H9 (cell line): ENCODE measurements at regions not wholly inside any gene's neighbourhood (a gene's known extent, or its start where the extent isn't known, plus 50 kb on each side); places are given as distances from the start of the nearest gene placed in this dataset.

Source experiments
- DNase-seq: peaks from one replicate; pipeline ENCODE4 v3.0.0-alpha.2; 2017
- H2AFZ ChIP-seq: one replicate; pipeline ENCODE4 v1.6.1; 2013; ENCODE audit warnings: mild to moderate bottlenecking, low read length, control low read depth, moderate library complexity
- H2AK5ac ChIP-seq: 2 replicates; pipeline ENCODE4 v1.6.1; 2013; ENCODE audit warnings: low read length, control low read depth, mixed read lengths; ENCODE audit not compliant: insufficient read length
- H2BK120ac ChIP-seq: one replicate; pipeline ENCODE4 v1.6.1; 2013; ENCODE audit warnings: low read depth, mild to moderate bottlenecking, low read length, control low read depth, inconsistent platforms; ENCODE audit not compliant: poor library complexity, severe bottlenecking
- H2BK12ac ChIP-seq: 2 replicates; pipeline ENCODE4 v1.6.1; 2013; ENCODE audit warnings: low read length, control low read depth, mixed read lengths, low read depth; ENCODE audit not compliant: insufficient read length
- H2BK15ac ChIP-seq: 2 replicates; pipeline ENCODE4 v1.6.1; 2013; ENCODE audit warnings: low read depth, low read length, control low read depth
- H2BK20ac ChIP-seq: one replicate; pipeline ENCODE4 v1.6.1; 2013; ENCODE audit warnings: low read depth, mild to moderate bottlenecking, low read length, control low read depth, inconsistent platforms; ENCODE audit not compliant: poor library complexity, severe bottlenecking
- H2BK5ac ChIP-seq: 2 replicates; pipeline ENCODE4 v1.6.1; 2013; ENCODE audit warnings: low read length, control low read depth, mixed read lengths; ENCODE audit not compliant: insufficient read length
- H3K14ac ChIP-seq: 2 replicates; pipeline ENCODE4 v1.6.1; 2013; ENCODE audit warnings: low read length, control low read depth; ENCODE audit not compliant: insufficient read depth
- H3K18ac ChIP-seq: 2 replicates; pipeline ENCODE4 v1.6.1; 2013; ENCODE audit warnings: low read depth, mild to moderate bottlenecking, mixed read lengths, low read length, control low read depth; ENCODE audit not compliant: insufficient read length
- H3K23ac ChIP-seq: 2 replicates; pipeline ENCODE4 v1.6.1; 2013; ENCODE audit warnings: low read length, control low read depth, mixed read lengths, low read depth; ENCODE audit not compliant: insufficient read length
- H3K23me2 ChIP-seq: 2 replicates; pipeline ENCODE4 v1.6.1; 2013; ENCODE audit warnings: low read depth, mild to moderate bottlenecking, mixed read lengths, low read length, control low read depth; ENCODE audit not compliant: insufficient read length, poor library complexity, severe bottlenecking
- H3K27ac ChIP-seq: 2 replicates; pipeline ENCODE4 v1.5.1; 2013; ENCODE audit warnings: low read length, control low read depth, mixed read lengths, low read depth; ENCODE audit not compliant: insufficient read length
- H3K27me3 ChIP-seq: 2 replicates; pipeline ENCODE4 v1.6.1; 2013; ENCODE audit warnings: low read length, control low read depth, inconsistent platforms; ENCODE audit not compliant: insufficient read depth
- H3K4ac ChIP-seq: 2 replicates; pipeline ENCODE4 v1.6.1; 2013; ENCODE audit warnings: low read depth, mild to moderate bottlenecking, control low read depth, inconsistent platforms, low read length, moderate library complexity
- H3K4me1 ChIP-seq: 2 replicates; pipeline ENCODE4 v1.6.1; 2013; ENCODE audit warnings: low read length, control low read depth, inconsistent platforms; ENCODE audit not compliant: insufficient read depth
- H3K4me2 ChIP-seq: 2 replicates; pipeline ENCODE4 v1.6.1; 2013; ENCODE audit warnings: low read length, control low read depth, mixed read lengths; ENCODE audit not compliant: insufficient read length, insufficient read depth
- H3K56ac ChIP-seq: 2 replicates; pipeline ENCODE4 v1.6.1; 2013; ENCODE audit warnings: low read depth, mild to moderate bottlenecking, mixed read lengths, low read length, control low read depth; ENCODE audit not compliant: insufficient read length
- H3K79me1 ChIP-seq: 2 replicates; pipeline ENCODE4 v1.6.1; 2013; ENCODE audit warnings: low read depth, mild to moderate bottlenecking, moderate library complexity, low read length, control low read depth, inconsistent platforms; ENCODE audit not compliant: insufficient read depth, poor library complexity, severe bottlenecking
- H3K79me2 ChIP-seq: 2 replicates; pipeline ENCODE4 v1.6.1; 2013; ENCODE audit warnings: low read length, control low read depth, inconsistent platforms; ENCODE audit not compliant: insufficient read depth
- H3K9ac ChIP-seq: 2 replicates; pipeline ENCODE4 v1.6.1; 2013; ENCODE audit warnings: low read length, control low read depth, mixed read lengths; ENCODE audit not compliant: insufficient read length; ENCODE audit errors: extremely low read depth
- H3K9me3 ChIP-seq: one replicate; pipeline ENCODE4 v1.6.1; 2013; ENCODE audit warnings: low read depth, low read length, inconsistent platforms; ENCODE audit not compliant: control insufficient read depth
- H3T11ph ChIP-seq: one replicate; pipeline ENCODE4 v1.6.1; 2013; ENCODE audit warnings: mild to moderate bottlenecking, low read length, control low read depth, inconsistent platforms
- H4K20me1 ChIP-seq: one replicate; pipeline ENCODE4 v1.6.1; 2013; ENCODE audit not compliant: control insufficient read depth, insufficient read length, insufficient read depth
- H4K5ac ChIP-seq: 2 replicates; pipeline ENCODE4 v1.6.1; 2013; ENCODE audit warnings: low read depth, mild to moderate bottlenecking, mixed read lengths, low read length, control low read depth; ENCODE audit not compliant: insufficient read length
- H4K8ac ChIP-seq: replicated peaks from 2 replicates; pipeline ENCODE4 v1.6.1; 2013; ENCODE audit warnings: low read length, control low read depth, mixed read lengths, low read depth; ENCODE audit not compliant: insufficient read length
- H4K91ac ChIP-seq: 2 replicates; pipeline ENCODE4 v1.6.1; 2013; ENCODE audit warnings: low read depth, mild to moderate bottlenecking, moderate library complexity, mixed read lengths, low read length, control low read depth; ENCODE audit not compliant: insufficient read length
- H3K27ac Mint-ChIP-seq, 3 experiments: 2 replicates in 2 of 3; 3 replicates in 1 of 3; pipeline ENCODE4 v1.8.0; 2020 to 2021; ENCODE audit warnings: mixed read lengths in 3 of 3, mild to moderate bottlenecking in 1 of 3, moderate library complexity in 1 of 3
- H3K27me3 Mint-ChIP-seq: 2 replicates; pipeline ENCODE4 v1.8.0; 2021; ENCODE audit warnings: low read depth, mild to moderate bottlenecking, moderate library complexity, mixed read lengths
- H3K36me3 Mint-ChIP-seq, 3 experiments: 2 replicates in 2 of 3; 3 replicates in 1 of 3; pipeline ENCODE4 v1.8.0; 2020 to 2021; ENCODE audit warnings: low read depth in 3 of 3, mixed read lengths in 3 of 3; ENCODE audit not compliant: insufficient read depth in 1 of 3
- H3K4me1 Mint-ChIP-seq, 2 experiments: 2 replicates each; pipeline ENCODE4 v1.8.0; 2020; ENCODE audit warnings: mixed read lengths in 2 of 2
- H3K4me3 Mint-ChIP-seq, 2 experiments: 2 replicates in 1 of 2; 3 replicates in 1 of 2; pipeline ENCODE4 v1.8.0; 2020 to 2021; ENCODE audit warnings: mild to moderate bottlenecking in 2 of 2, mixed read lengths in 2 of 2, moderate library complexity in 1 of 2
- H3K9me3 Mint-ChIP-seq, 2 experiments: 2 replicates in 1 of 2; 3 replicates in 1 of 2; pipeline ENCODE4 v1.8.0; 2020; ENCODE audit warnings: mild to moderate bottlenecking in 2 of 2, mixed read lengths in 2 of 2, moderate library complexity in 1 of 2
- WGBS: extraction: QIAGEN DNeasy Blood & Tissue Kit; methylation state at CpG from one replicate; pipeline ENCODE4 v1.1.7; 2013; ENCODE audit warnings: missing lambda C conversion rate, low lambda C conversion rate, mixed read lengths; ENCODE audit not compliant: insufficient read length; ENCODE audit errors: extremely low coverage; 5-methylcytosine and 5-hydroxymethylcytosine counted together
- TF ChIP-seq, protein P1 (sequence below): fragments of 200-600 bp; sonication (generic); conservative IDR thresholded peaks from 3 replicates; pipeline ENCODE4 v1.8.0; 2021; ENCODE audit warnings: antibody characterized with exemption, mild to moderate bottlenecking

- Histone ChIP-seq H2AFZ (no peak overlapping the region), H3K27ac (no peak overlapping the region), H4K5ac (no peak overlapping the region), H3K56ac (no peak overlapping the region), H2BK12ac (no peak overlapping the region), H3K23ac (no peak overlapping the region), H3K27me3 (no peaks in the 10 kb centered on the region), H4K91ac (no peak overlapping the region), H3K4ac (no peak overlapping the region), H2BK5ac (no peak overlapping the region), H4K20me1 (no peaks in the 10 kb centered on the region), H3K18ac (no peak overlapping the region), H3T11ph (no peak overlapping the region), H4K8ac (no peak overlapping the region), H3K4me1 (0 out of 2 replicates have a peak, but pooled peaks cover 3% of the 10 kb centered on the region), H3K79me1 (no peaks in the 10 kb centered on the region), H3K9ac (no peak overlapping the region), H3K23me2 (no peaks in the 10 kb centered on the region), H3K4me2 (no peak overlapping the region), H2BK20ac (no peak overlapping the region), H2BK15ac (no peak overlapping the region), H2BK120ac (no peak overlapping the region), H2AK5ac (no peak overlapping the region), H3K14ac (no peak overlapping the region), H3K9me3 (no peaks in the 10 kb centered on the region), H3K79me2 (no peaks in the 10 kb centered on the region)
- H3K36me3 Mint-ChIP-seq, result peaks cover 0 to 12% (median 3%) of the 10 kb centered on the region in 3 experiments; a peak in 4 of 7 replicates
- peaks cover 10% of the 10 kb centered on the region for H3K27me3 Mint-ChIP-seq
- WGBS, result no CpG with 5 or more reads among the region's 5 CpGs
- no peak overlapping the region for H3K4me3 Mint-ChIP-seq
- DNase-seq, result no peak
- no peak overlapping the region for H3K27ac Mint-ChIP-seq
- TF ChIP-seq, protein P1, sequence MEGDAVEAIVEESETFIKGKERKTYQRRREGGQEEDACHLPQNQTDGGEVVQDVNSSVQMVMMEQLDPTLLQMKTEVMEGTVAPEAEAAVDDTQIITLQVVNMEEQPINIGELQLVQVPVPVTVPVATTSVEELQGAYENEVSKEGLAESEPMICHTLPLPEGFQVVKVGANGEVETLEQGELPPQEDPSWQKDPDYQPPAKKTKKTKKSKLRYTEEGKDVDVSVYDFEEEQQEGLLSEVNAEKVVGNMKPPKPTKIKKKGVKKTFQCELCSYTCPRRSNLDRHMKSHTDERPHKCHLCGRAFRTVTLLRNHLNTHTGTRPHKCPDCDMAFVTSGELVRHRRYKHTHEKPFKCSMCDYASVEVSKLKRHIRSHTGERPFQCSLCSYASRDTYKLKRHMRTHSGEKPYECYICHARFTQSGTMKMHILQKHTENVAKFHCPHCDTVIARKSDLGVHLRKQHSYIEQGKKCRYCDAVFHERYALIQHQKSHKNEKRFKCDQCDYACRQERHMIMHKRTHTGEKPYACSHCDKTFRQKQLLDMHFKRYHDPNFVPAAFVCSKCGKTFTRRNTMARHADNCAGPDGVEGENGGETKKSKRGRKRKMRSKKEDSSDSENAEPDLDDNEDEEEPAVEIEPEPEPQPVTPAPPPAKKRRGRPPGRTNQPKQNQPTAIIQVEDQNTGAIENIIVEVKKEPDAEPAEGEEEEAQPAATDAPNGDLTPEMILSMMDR, result no peak
- peaks cover 3 to 6% of the 10 kb centered on the region in 2 experiments; a peak in 2 of 5 replicates for H3K9me3 Mint-ChIP-seq
- peaks cover 15 to 18% of the 10 kb centered on the region in 2 experiments; a peak in 3 of 4 replicates for H3K4me1 Mint-ChIP-seq
Measured at GRCh38 chr1:14541348-14541747, 57.1 kb upstream of the KAZN start.
